ENCODE measurements at regions not wholly inside any gene's neighbourhood (a gene's known extent, or its start where the extent isn't known, plus 50 kb on each side); places are given as distances from the start of the nearest gene placed in this dataset.

GRCh38 chr20:52251827-52252226 lies 60.2 kb upstream of the ZFP64 start:
- no peak overlapping the region for H4K8ac ChIP-seq (ENCODE audit: extremely low read depth, insufficient read depth, low read length)
- H3K9ac ChIP-seq (replicated peaks in 1 of 4; ENCODE audit: extremely low read depth in 1 of 4, low read depth in 3 of 4, low read length in 3 of 4) = no peak overlapping the region
- no peak overlapping the region for H3K4ac ChIP-seq (replicated peaks; ENCODE audit: insufficient read length, low read depth, low read length)
- ChIA-PET CTCF (ENCODE audit: partially characterized antibody) (interaction anchor here (0.7 kb wide), 1 partner anchor 60 kb away, joined by 3 read pairs; no protein-coding TSS in a partner anchor), POLR2A (ENCODE audit: partially characterized antibody) (no interaction called here)
- H3K23ac ChIP-seq (ENCODE audit: insufficient read length) = no peak overlapping the region
- H3K27me3 ChIP-seq (replicated peaks in 1 of 4; ENCODE audit: control insufficient read depth in 3 of 4, extremely low read depth in 1 of 4, insufficient read depth in 3 of 4, low read length in 3 of 4) = no peaks in the 10 kb centered on the region
- FAIRE-seq (no peak), DNase-seq (ENCODE audit: low read depth in 1 of 2, low spot score in 2 of 2) (no peak)
- H2BK12ac ChIP-seq (ENCODE audit: low read depth, low read length) = no peak overlapping the region
- H2BK120ac ChIP-seq (replicated peaks; ENCODE audit: low read depth, low read length) = no peak overlapping the region
- TF ChIP-seq GTF2F1 (IDR thresholded peaks at IDR 0.05; ENCODE audit: borderline replicate concordance, low read depth, low read length) (no peak), E2F6 (IDR thresholded peaks at IDR 0.05) (no peak), TAF1 (IDR thresholded peaks at IDR 0.05; ENCODE audit: low read depth, low read length) (no peak), KDM5A (IDR thresholded peaks at IDR 0.05; ENCODE audit: low read length) (no peak), GABPA (IDR thresholded peaks at IDR 0.05; ENCODE audit: borderline replicate concordance, insufficient read depth, low read length) (no peak), MAX (IDR thresholded peaks at IDR 0.05) (no peak), CREB1 (IDR thresholded peaks at IDR 0.05) (no peak), EZH2 (IDR thresholded peaks at IDR 0.05; ENCODE audit: low read depth, low read length, severe bottlenecking) (no peak)
- H4K20me1 ChIP-seq (replicated peaks in 1 of 2; ENCODE audit: control insufficient read depth in 1 of 2, insufficient read depth in 2 of 2, low read length in 2 of 2) = no peaks in the 10 kb centered on the region
- H4K5ac ChIP-seq (ENCODE audit: insufficient read length, low read depth, low read length) = no peak overlapping the region
- no peaks in the 10 kb centered on the region for H3K79me1 ChIP-seq (ENCODE audit: low read depth, low read length)
- no peak overlapping the region for H2BK20ac ChIP-seq (ENCODE audit: low read length)
- H3K4me2 ChIP-seq (ENCODE audit: insufficient read depth in 1 of 2, low read depth in 2 of 2, low read length in 2 of 2) = no peak overlapping the region
- WGBS, 2 experiments (ENCODE audit: extremely low coverage in 1 of 2, insufficient coverage in 1 of 2, insufficient read length in 1 of 2, insufficient replicate concordance in 2 of 2, low coverage in 1 of 2, low lambda C conversion rate in 2 of 2, missing lambda C conversion rate in 1 of 2) = 69% methylated on average over 2 of the region's 2 CpGs; no CpG with 5 or more reads in 1 of the 2 experiments
- no peak overlapping the region for H2AK5ac ChIP-seq (ENCODE audit: low read depth, low read length)
- peaks cover 0 to 5% of the 10 kb centered on the region in 2 experiments; a peak in 1 of 4 replicates for H3K9me3 ChIP-seq (ENCODE audit: insufficient read depth in 2 of 2, low read depth in 1 of 2, low read length in 1 of 2)
- no peak overlapping the region for H3K18ac ChIP-seq (ENCODE audit: extremely low read depth, low read length)
- H3K27ac ChIP-seq (ENCODE audit: low read depth, low read length) = no peak overlapping the region
- no peak overlapping the region for H2AFZ ChIP-seq (ENCODE audit: low read length)
- no peaks in the 10 kb centered on the region for H3K23me2 ChIP-seq (ENCODE audit: low read depth, low read length)
- no peak overlapping the region for H3K56ac ChIP-seq (replicated peaks; ENCODE audit: insufficient read length, low read depth, low read length)
- H3K79me2 ChIP-seq (ENCODE audit: control insufficient read depth in 1 of 2, insufficient read depth in 2 of 2, low read length in 2 of 2) = no peaks in the 10 kb centered on the region
- H3K4me1 ChIP-seq (replicated peaks in 1 of 4; ENCODE audit: control insufficient read depth in 3 of 4, insufficient read depth in 4 of 4, low read length in 3 of 4) = no peaks in the 10 kb centered on the region
- H2BK5ac ChIP-seq (ENCODE audit: low read depth, low read length) = no peak overlapping the region
- H4K91ac ChIP-seq (replicated peaks; ENCODE audit: insufficient read length, low read length) = no peak overlapping the region
- no peak overlapping the region for H3K14ac ChIP-seq (ENCODE audit: insufficient read length)
- H3K36me3 ChIP-seq (ENCODE audit: control insufficient read depth in 2 of 4, insufficient read depth in 4 of 4, low read length in 3 of 4) = no peaks in the 10 kb centered on the region
- H3K4me3 ChIP-seq (ENCODE audit: extremely low read depth in 1 of 4, insufficient read depth in 2 of 4, low read depth in 3 of 4, low read length in 4 of 4) = no peak overlapping the region
- H2BK15ac ChIP-seq (ENCODE audit: low read length) = no peak overlapping the region

All from H1 (cell line).